ENCODE measurements at regions not wholly inside any gene's neighbourhood (a gene's known extent, or its start where the extent isn't known, plus 50 kb on each side); places are given as distances from the start of the nearest gene placed in this dataset.
"Not testable (repeated sequence)": the region's sequence is repeated elsewhere in the genome, so short reads cannot be mapped to it uniquely, and the experiment has no call there.

DNA sequence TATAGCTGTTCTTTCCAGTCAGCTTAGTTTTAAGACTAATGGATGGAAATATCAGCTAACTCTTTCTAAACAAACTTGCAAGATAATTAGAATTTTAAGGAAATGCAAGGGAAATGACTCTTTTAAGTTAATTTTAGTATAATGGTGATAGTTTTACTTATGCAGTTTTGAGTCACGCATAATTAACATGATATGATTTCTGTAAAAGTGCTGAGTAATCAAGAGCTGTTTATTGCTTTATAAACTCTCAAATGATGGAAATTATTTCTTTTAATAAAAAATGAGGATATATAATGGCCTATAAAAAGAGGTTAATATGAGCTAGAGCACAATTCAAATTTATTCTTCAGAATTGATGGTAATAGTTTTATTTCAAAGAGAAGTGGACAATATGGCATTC lies 385.9 kb downstream of the GLUD2 start:
- TF ChIP-seq HNF4A (conservative IDR thresholded peaks at IDR 0.05) (no peak), GABPA (IDR thresholded peaks at IDR 0.05 in 1 of 2, conservative IDR thresholded peaks at IDR 0.05 in 1 of 2) (no peak), EGR1 (IDR thresholded peaks at IDR 0.05; ENCODE audit: low read depth in 2 of 2) (no peak), HNF4G (IDR thresholded peaks at IDR 0.05) (no peak), NR2F2 (IDR thresholded peaks at IDR 0.05) (no peak), JUND (IDR thresholded peaks at IDR 0.05) (no peak), RAD21 (IDR thresholded peaks at IDR 0.05) (no peak), YY1 (IDR thresholded peaks at IDR 0.05) (no peak)
- TF ChIP-seq, protein P1, sequence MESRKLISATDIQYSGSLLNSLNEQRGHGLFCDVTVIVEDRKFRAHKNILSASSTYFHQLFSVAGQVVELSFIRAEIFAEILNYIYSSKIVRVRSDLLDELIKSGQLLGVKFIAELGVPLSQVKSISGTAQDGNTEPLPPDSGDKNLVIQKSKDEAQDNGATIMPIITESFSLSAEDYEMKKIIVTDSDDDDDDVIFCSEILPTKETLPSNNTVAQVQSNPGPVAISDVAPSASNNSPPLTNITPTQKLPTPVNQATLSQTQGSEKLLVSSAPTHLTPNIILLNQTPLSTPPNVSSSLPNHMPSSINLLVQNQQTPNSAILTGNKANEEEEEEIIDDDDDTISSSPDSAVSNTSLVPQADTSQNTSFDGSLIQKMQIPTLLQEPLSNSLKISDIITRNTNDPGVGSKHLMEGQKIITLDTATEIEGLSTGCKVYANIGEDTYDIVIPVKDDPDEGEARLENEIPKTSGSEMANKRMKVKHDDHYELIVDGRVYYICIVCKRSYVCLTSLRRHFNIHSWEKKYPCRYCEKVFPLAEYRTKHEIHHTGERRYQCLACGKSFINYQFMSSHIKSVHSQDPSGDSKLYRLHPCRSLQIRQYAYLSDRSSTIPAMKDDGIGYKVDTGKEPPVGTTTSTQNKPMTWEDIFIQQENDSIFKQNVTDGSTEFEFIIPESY (IDR thresholded peaks at IDR 0.05) = no peak
- TF ChIP-seq, protein P2, sequence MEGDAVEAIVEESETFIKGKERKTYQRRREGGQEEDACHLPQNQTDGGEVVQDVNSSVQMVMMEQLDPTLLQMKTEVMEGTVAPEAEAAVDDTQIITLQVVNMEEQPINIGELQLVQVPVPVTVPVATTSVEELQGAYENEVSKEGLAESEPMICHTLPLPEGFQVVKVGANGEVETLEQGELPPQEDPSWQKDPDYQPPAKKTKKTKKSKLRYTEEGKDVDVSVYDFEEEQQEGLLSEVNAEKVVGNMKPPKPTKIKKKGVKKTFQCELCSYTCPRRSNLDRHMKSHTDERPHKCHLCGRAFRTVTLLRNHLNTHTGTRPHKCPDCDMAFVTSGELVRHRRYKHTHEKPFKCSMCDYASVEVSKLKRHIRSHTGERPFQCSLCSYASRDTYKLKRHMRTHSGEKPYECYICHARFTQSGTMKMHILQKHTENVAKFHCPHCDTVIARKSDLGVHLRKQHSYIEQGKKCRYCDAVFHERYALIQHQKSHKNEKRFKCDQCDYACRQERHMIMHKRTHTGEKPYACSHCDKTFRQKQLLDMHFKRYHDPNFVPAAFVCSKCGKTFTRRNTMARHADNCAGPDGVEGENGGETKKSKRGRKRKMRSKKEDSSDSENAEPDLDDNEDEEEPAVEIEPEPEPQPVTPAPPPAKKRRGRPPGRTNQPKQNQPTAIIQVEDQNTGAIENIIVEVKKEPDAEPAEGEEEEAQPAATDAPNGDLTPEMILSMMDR (IDR thresholded peaks at IDR 0.05; ENCODE audit: low read depth, low read length, missing input control) = no peak
- TF ChIP-seq, protein P3, sequence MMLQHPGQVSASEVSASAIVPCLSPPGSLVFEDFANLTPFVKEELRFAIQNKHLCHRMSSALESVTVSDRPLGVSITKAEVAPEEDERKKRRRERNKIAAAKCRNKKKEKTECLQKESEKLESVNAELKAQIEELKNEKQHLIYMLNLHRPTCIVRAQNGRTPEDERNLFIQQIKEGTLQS (IDR thresholded peaks at IDR 0.05) = no peak
- H3K4me1 ChIP-seq (ENCODE audit: control insufficient read depth in 4 of 4, insufficient read depth in 4 of 4, low read length in 3 of 4) = no peaks in the 10 kb centered on the region
- DNase-seq (ENCODE audit: low spot score) = no peak
- 97% methylated on average over 1 of the region's 1 CpG for WGBS
- no peak overlapping the region for H3K4me3 ChIP-seq (ENCODE audit: low read depth in 1 of 3, low read length in 3 of 3)
- H3K27me3 ChIP-seq (ENCODE audit: control insufficient read depth in 4 of 4, insufficient read depth in 4 of 4, low read length in 3 of 4) = peaks cover 0 to 2% (median 0%) of the 10 kb centered on the region in 4 donors
- H3K9ac ChIP-seq (ENCODE audit: low read depth in 1 of 2, low read length in 2 of 2) = no peak overlapping the region
- peaks cover 0 to 2% (median 0%) of the 10 kb centered on the region in 4 donors for H3K9me3 ChIP-seq (ENCODE audit: control insufficient read depth in 4 of 4, low read length in 3 of 4)
- no peaks in the 10 kb centered on the region for H3K36me3 ChIP-seq (ENCODE audit: control insufficient read depth in 4 of 4, insufficient read depth in 3 of 4, low read depth in 1 of 4, low read length in 3 of 4)
- no peak overlapping the region for H3K27ac ChIP-seq (ENCODE audit: low read depth in 1 of 2, low read length in 2 of 2)

- not testable (repeated sequence) for H3K4me3 ChIP-seq (ENCODE audit: low read depth in 1 of 3, low read length in 3 of 3); H3K9me3 ChIP-seq (ENCODE audit: control insufficient read depth in 4 of 4, low read length in 3 of 4); H3K27ac ChIP-seq (ENCODE audit: low read depth in 1 of 2, low read length in 2 of 2); H3K27me3 ChIP-seq (ENCODE audit: control insufficient read depth in 4 of 4, insufficient read depth in 4 of 4, low read length in 3 of 4); H3K9ac ChIP-seq (ENCODE audit: low read depth in 1 of 2, low read length in 2 of 2); H3K4me1 ChIP-seq (ENCODE audit: control insufficient read depth in 4 of 4, insufficient read depth in 4 of 4, low read length in 3 of 4); DNase-seq (ENCODE audit: low spot score); H3K36me3 ChIP-seq (ENCODE audit: control insufficient read depth in 4 of 4, insufficient read depth in 3 of 4, low read depth in 1 of 4, low read length in 3 of 4)
- WGBS = 92% methylated on average over 23 of the region's 23 CpGs
These were observed 390.3 kb downstream of the GLUD2 start for GRCh38 chrX:121437666-121438065.

- H3K9ac ChIP-seq (ENCODE audit: low read depth in 1 of 2, low read length in 2 of 2) = no peak overlapping the region
- no peak for TF ChIP-seq YY1 (IDR thresholded peaks at IDR 0.05)
- TF ChIP-seq TAF1 (conservative IDR thresholded peaks at IDR 0.05) = no peak
- TF ChIP-seq, protein P3 (IDR thresholded peaks at IDR 0.05) = no peak
- TF ChIP-seq HNF4G (IDR thresholded peaks at IDR 0.05) = no peak
- TF ChIP-seq GABPA (IDR thresholded peaks at IDR 0.05 in 1 of 2, conservative IDR thresholded peaks at IDR 0.05 in 1 of 2) = no peak
- TF ChIP-seq RXRA (IDR thresholded peaks at IDR 0.05) = no peak
- no peak for TF ChIP-seq SP1 (IDR thresholded peaks at IDR 0.05)
- TF ChIP-seq, protein P2 (IDR thresholded peaks at IDR 0.05; ENCODE audit: low read depth, low read length, missing input control) = no peak
- TF ChIP-seq RAD21 (IDR thresholded peaks at IDR 0.05) = no peak
- no peak for TF ChIP-seq EGR1 (IDR thresholded peaks at IDR 0.05; ENCODE audit: low read depth in 2 of 2)
- no peak for TF ChIP-seq NR2F2 (IDR thresholded peaks at IDR 0.05)
- TF ChIP-seq JUND (IDR thresholded peaks at IDR 0.05) = no peak
- H3K27ac ChIP-seq (ENCODE audit: low read depth in 1 of 2, low read length in 2 of 2) = no peak overlapping the region
- no peak for DNase-seq (ENCODE audit: low spot score)
- 88% methylated on average over 1 of the region's 1 CpG for WGBS
- H3K4me3 ChIP-seq (ENCODE audit: low read depth in 1 of 3, low read length in 3 of 3) = no peak overlapping the region
- no peaks in the 10 kb centered on the region for H3K9me3 ChIP-seq (ENCODE audit: control insufficient read depth in 4 of 4, low read length in 3 of 4)
- H3K36me3 ChIP-seq (ENCODE audit: control insufficient read depth in 4 of 4, insufficient read depth in 3 of 4, low read depth in 1 of 4, low read length in 3 of 4) = no peaks in the 10 kb centered on the region
- H3K4me1 ChIP-seq (ENCODE audit: control insufficient read depth in 4 of 4, insufficient read depth in 4 of 4, low read length in 3 of 4) = no peaks in the 10 kb centered on the region
- H3K27me3 ChIP-seq (ENCODE audit: control insufficient read depth in 4 of 4, insufficient read depth in 4 of 4, low read length in 3 of 4) = no peaks in the 10 kb centered on the region
These were observed 408.5 kb downstream of the GLUD2 start for GRCh38 chrX:121455890-121456289.
